Activated T-cell treated with anti-CD3 and anti-CD28 coated beads, Interleukin-2, amount 50 U/mL, for 72 hours (primary cell): ENCODE measurements at regions not wholly inside any gene's neighbourhood (a gene's known extent, or its start where the extent isn't known, plus 50 kb on each side); places are given as distances from the start of the nearest gene placed in this dataset.

ENCODE experiments used
- ATAC-seq, 2 donors: fragments of 150-1000 bp; cut with Tn5 transposase; replicated peaks in 1 of 2; 2 replicates each; pipeline ENCODE4 v1.10.0; 2021; ENCODE audit warnings: moderate library complexity in 2 of 2, mild to moderate bottlenecking in 1 of 2
- DNase-seq, 2 donors: peaks; one replicate each; pipeline ENCODE4 v3.0.0; 2021 to 2022; ENCODE audit warnings: mixed read lengths in 1 of 2
- H3K27ac Mint-ChIP-seq: one replicate; pipeline ENCODE4 v1.8.0; 2022; ENCODE audit warnings: mild to moderate bottlenecking, moderate library complexity, mixed read lengths
- H3K27me3 Mint-ChIP-seq: one replicate; pipeline ENCODE4 v1.8.0; 2022; ENCODE audit warnings: low read depth, mixed read lengths
- H3K36me3 Mint-ChIP-seq, 2 donors: one replicate each; pipeline ENCODE4 v1.8.0; 2022; ENCODE audit warnings: mixed read lengths in 2 of 2, mild to moderate bottlenecking in 1 of 2; ENCODE audit not compliant: insufficient read depth in 2 of 2
- H3K4me1 Mint-ChIP-seq: one replicate; pipeline ENCODE4 v1.8.0; 2022; ENCODE audit warnings: low read depth, mixed read lengths
- H3K4me3 Mint-ChIP-seq, 2 donors: one replicate each; pipeline ENCODE4 v1.8.0; 2022; ENCODE audit warnings: mild to moderate bottlenecking in 2 of 2, mixed read lengths in 2 of 2, moderate library complexity in 2 of 2
- H3K9me3 Mint-ChIP-seq, 2 donors: one replicate each; pipeline ENCODE4 v1.8.0; 2022; ENCODE audit warnings: mixed read lengths in 2 of 2

GRCh38 chr3:104676241-104676640, 690.5 kb upstream of the ALCAM start:
- Mint-ChIP-seq H3K27me3 (no peaks in the 10 kb centered on the region), H3K9me3 (peaks cover 1% of the 10 kb centered on the region in 2 donors), H3K4me1 (no peaks in the 10 kb centered on the region), H3K4me3 (no peak overlapping the region), H3K36me3 (no peaks in the 10 kb centered on the region), H3K27ac (no peak overlapping the region)
- DNase-seq = no peak
- ATAC-seq = no peak

GRCh38 chr3:104677932-104678331, 688.8 kb upstream of the ALCAM start:
- Mint-ChIP-seq H3K4me1 (no peaks in the 10 kb centered on the region), H3K27me3 (no peaks in the 10 kb centered on the region), H3K27ac (no peak overlapping the region), H3K36me3 (no peaks in the 10 kb centered on the region), H3K4me3 (no peak overlapping the region), H3K9me3 (peaks cover 1% of the 10 kb centered on the region in 2 donors)
- ATAC-seq = no peak
- DNase-seq = no peak

DNA sequence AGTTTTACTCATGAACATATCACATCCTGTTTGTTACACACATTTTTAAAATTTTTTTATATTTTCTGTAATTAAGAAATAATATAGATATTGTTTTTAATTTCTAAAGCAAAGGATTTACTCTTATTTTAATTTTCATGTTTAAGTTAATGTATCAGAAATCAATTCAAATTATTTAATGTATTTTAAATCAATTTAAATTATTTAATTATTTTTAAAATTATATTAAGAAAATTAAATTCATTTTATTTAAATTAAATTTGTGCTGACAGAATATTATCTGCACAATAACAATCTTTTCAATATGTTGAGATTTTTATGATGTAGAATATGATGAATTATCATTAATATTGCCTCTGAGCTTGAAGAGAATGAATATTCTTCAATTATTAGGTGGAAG, 681.2 kb upstream of the ALCAM start:
- DNase-seq (no peak), ATAC-seq (no peak)
- Mint-ChIP-seq H3K4me3 (no peak overlapping the region), H3K27me3 (no peaks in the 10 kb centered on the region), H3K36me3 (no peaks in the 10 kb centered on the region), H3K27ac (no peak overlapping the region), H3K4me1 (no peaks in the 10 kb centered on the region), H3K9me3 (peaks cover 3% of the 10 kb centered on the region in 2 donors)

GRCh38 chr3:104687362-104687761, 679.3 kb upstream of the ALCAM start:
- DNase-seq (no peak), ATAC-seq (no peak)
- Mint-ChIP-seq H3K36me3 (no peaks in the 10 kb centered on the region), H3K9me3 (peaks cover 3% of the 10 kb centered on the region in 2 donors), H3K4me3 (no peak overlapping the region), H3K27me3 (no peaks in the 10 kb centered on the region), H3K27ac (no peak overlapping the region), H3K4me1 (no peaks in the 10 kb centered on the region)

GRCh38 chr3:104696470-104696869, 670.2 kb upstream of the ALCAM start:
- ATAC-seq (no peak), DNase-seq (no peak)
- no peaks in the 10 kb centered on the region for H3K36me3 Mint-ChIP-seq
- no peaks in the 10 kb centered on the region for H3K27me3 Mint-ChIP-seq
- H3K27ac Mint-ChIP-seq = no peak overlapping the region
- peaks cover 1 to 10% of the 10 kb centered on the region in 2 donors for H3K9me3 Mint-ChIP-seq
- H3K4me3 Mint-ChIP-seq = no peak overlapping the region
- no peaks in the 10 kb centered on the region for H3K4me1 Mint-ChIP-seq

- Mint-ChIP-seq H3K27ac (no peak overlapping the region), H3K36me3 (no peaks in the 10 kb centered on the region), H3K4me3 (no peak overlapping the region), H3K4me1 (no peaks in the 10 kb centered on the region), H3K27me3 (no peaks in the 10 kb centered on the region), H3K9me3 (no peaks in the 10 kb centered on the region)
- DNase-seq (no peak), ATAC-seq (no peak)
Observed at GRCh38 chr3:104711406-104711805, 655.3 kb upstream of the ALCAM start.

DNA sequence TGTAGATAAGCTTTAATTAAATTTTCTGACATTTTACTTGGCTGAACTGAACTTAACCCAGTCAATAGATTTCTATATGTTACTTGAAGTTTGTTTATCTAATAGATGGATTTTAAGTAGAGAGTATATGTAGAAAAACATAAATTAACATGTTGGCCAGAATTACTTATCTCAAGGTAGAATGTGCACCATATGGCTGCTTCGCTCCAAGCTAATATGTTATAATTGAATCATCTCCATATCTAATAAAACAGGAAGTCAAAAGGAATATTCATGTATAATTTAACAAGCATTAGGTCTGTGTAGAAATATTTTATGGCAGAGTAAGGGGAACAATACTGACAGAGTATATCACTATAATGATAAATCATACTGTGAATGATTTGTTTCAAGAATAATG, 650.7 kb upstream of the ALCAM start:
- no peaks in the 10 kb centered on the region for H3K36me3 Mint-ChIP-seq
- DNase-seq (no peak), ATAC-seq (no peak)
- H3K4me1 Mint-ChIP-seq = no peaks in the 10 kb centered on the region
- peaks cover 0 to 2% of the 10 kb centered on the region in 2 donors for H3K9me3 Mint-ChIP-seq
- H3K4me3 Mint-ChIP-seq = no peak overlapping the region
- H3K27ac Mint-ChIP-seq = no peak overlapping the region
- H3K27me3 Mint-ChIP-seq = no peaks in the 10 kb centered on the region

- H3K27me3 Mint-ChIP-seq = no peaks in the 10 kb centered on the region
- no peaks in the 10 kb centered on the region for H3K4me1 Mint-ChIP-seq
- H3K9me3 Mint-ChIP-seq = peaks cover 0 to 2% of the 10 kb centered on the region in 2 donors
- no peak overlapping the region for H3K4me3 Mint-ChIP-seq
- DNase-seq = no peak
- ATAC-seq = no peak
- no peak overlapping the region for H3K27ac Mint-ChIP-seq
- no peaks in the 10 kb centered on the region for H3K36me3 Mint-ChIP-seq
Observed at GRCh38 chr3:104717828-104718196, 648.9 kb upstream of the ALCAM start.

DNA sequence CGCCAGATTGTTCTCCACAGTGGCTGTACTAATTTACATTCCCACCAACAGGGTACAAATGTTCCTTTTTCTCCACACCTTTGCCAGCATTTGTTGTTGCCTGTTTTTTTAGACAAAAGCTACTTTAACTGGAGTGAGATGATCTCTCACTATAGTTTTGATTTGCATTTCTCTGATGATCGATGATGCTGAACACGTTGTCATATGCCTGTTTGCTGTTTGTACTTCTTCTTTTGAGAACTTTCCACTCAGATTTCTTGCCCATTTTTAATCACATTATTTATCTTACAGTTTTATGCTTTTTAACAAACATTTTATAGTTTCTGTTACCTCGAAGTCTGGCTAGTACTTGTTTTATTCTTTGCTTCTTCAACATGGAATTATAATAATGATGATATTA, 643.7 kb upstream of the ALCAM start:
- H3K4me1 Mint-ChIP-seq = no peaks in the 10 kb centered on the region
- H3K4me3 Mint-ChIP-seq = no peak overlapping the region
- no peak overlapping the region for H3K27ac Mint-ChIP-seq
- H3K9me3 Mint-ChIP-seq = peaks cover 0 to under 1% of the 10 kb centered on the region in 2 donors
- no peaks in the 10 kb centered on the region for H3K36me3 Mint-ChIP-seq
- no peaks in the 10 kb centered on the region for H3K27me3 Mint-ChIP-seq
- no peak for ATAC-seq
- no peak for DNase-seq

DNA sequence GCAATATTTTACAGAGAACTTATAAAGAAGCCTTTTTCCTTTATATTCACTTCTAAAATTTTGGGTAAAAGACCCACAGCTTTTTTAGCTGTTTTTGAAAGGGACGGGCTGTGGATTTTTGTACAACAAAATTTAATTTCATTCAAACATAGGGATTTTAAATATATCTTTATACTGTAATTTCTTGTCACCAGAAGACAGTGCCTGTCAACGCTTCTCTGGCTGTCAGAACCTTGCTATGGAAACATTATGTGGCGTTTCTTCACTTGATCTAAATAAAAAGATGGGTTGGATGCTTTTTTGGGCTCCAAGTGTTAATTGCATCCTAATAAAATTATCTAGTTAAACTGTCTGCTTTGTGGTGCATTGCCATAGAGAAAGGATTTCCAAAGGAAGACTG, 635.6 kb upstream of the ALCAM start:
- Mint-ChIP-seq H3K4me1 (no peaks in the 10 kb centered on the region), H3K36me3 (no peaks in the 10 kb centered on the region), H3K27ac (no peak overlapping the region), H3K27me3 (no peaks in the 10 kb centered on the region), H3K4me3 (no peak overlapping the region), H3K9me3 (no peaks in the 10 kb centered on the region)
- DNase-seq (no peak), ATAC-seq (no peak)

DNA sequence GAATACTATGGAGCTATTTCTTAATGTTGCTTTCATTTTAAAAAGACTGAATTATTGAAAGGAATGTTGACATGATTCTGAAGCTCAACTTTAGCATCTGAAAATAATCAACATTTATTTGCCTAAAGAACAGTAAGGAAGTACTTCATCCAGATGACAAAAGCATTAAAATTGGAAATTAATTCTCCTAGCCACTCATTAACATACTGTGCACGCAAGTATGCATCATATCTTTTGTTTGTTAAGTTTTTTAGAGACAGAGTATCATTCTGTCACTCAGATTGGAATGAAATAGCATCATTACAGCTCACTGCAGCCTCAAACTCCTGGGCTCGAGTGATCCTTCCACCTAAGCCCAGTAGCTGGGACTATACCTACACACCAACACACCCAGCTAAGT, 632.1 kb upstream of the ALCAM start:
- Mint-ChIP-seq H3K4me1 (no peaks in the 10 kb centered on the region), H3K27me3 (no peaks in the 10 kb centered on the region), H3K4me3 (no peak overlapping the region), H3K36me3 (no peaks in the 10 kb centered on the region), H3K27ac (no peak overlapping the region), H3K9me3 (no peaks in the 10 kb centered on the region)
- ATAC-seq (no peak), DNase-seq (no peak)

GRCh38 chr3:104735691-104736090, 631.0 kb upstream of the ALCAM start:
- Mint-ChIP-seq H3K4me3 (no peak overlapping the region), H3K4me1 (no peaks in the 10 kb centered on the region), H3K36me3 (no peaks in the 10 kb centered on the region), H3K9me3 (no peaks in the 10 kb centered on the region), H3K27ac (no peak overlapping the region), H3K27me3 (no peaks in the 10 kb centered on the region)
- DNase-seq (no peak), ATAC-seq (no peak)

DNA sequence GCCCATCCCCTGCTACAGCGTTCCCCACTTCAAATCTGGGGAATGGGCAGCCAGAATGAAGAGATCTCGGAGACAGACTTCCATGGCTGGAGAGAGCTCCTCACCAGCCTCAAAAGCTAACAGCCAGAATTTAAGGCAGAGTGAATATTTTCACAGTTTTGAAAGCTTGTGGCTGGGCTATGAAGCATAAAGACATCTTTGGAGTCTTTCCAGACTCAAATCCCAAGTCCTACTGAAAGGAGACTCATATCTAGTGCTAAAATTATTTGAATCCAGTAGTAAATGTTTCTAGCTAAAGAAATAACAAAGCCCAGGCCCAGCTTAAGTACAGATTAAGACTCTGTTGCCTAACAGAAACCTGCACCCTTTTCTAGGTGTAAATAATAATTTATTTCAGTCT, 628.4 kb upstream of the ALCAM start:
- no peaks in the 10 kb centered on the region for H3K36me3 Mint-ChIP-seq
- no peak overlapping the region for H3K4me3 Mint-ChIP-seq
- no peaks in the 10 kb centered on the region for H3K9me3 Mint-ChIP-seq
- H3K4me1 Mint-ChIP-seq = no peaks in the 10 kb centered on the region
- DNase-seq (no peak), ATAC-seq (no peak)
- H3K27ac Mint-ChIP-seq = no peak overlapping the region
- H3K27me3 Mint-ChIP-seq = no peaks in the 10 kb centered on the region

- DNase-seq (no peak), ATAC-seq (no peak)
- no peaks in the 10 kb centered on the region for H3K9me3 Mint-ChIP-seq
- no peaks in the 10 kb centered on the region for H3K36me3 Mint-ChIP-seq
- H3K4me1 Mint-ChIP-seq = no peaks in the 10 kb centered on the region
- H3K27ac Mint-ChIP-seq = no peak overlapping the region
- H3K27me3 Mint-ChIP-seq = no peaks in the 10 kb centered on the region
- H3K4me3 Mint-ChIP-seq = no peak overlapping the region
Observed at GRCh38 chr3:104740874-104741379, 625.8 kb upstream of the ALCAM start.
